ENCODE measurements at regions not wholly inside any gene's neighbourhood (a gene's known extent, or its start where the extent isn't known, plus 50 kb on each side); places are given as distances from the start of the nearest gene placed in this dataset.

- TF ChIP-seq PATZ1 (CRISPR knock-in tag; IDR thresholded peaks at IDR 0.05; ENCODE audit: borderline replicate concordance): no peak
Measured at GRCh38 chr3:63150880-63151279, 127.2 kb upstream of the SYNPR start (continued).

GRCh38 chr3:63151897-63152296 lies 126.2 kb upstream of the SYNPR start:
- ATAC-seq: no peak
- TF ChIP-seq SNAI2 (CRISPR knock-in tag; IDR thresholded peaks at IDR 0.05) (no peak), ZC3H10 (CRISPR knock-in tag; IDR thresholded peaks at IDR 0.05) (no peak), PATZ1 (CRISPR knock-in tag; IDR thresholded peaks at IDR 0.05; ENCODE audit: borderline replicate concordance) (no peak), ZNF8 (CRISPR knock-in tag; IDR thresholded peaks at IDR 0.05) (no peak), CSDC2 (CRISPR knock-in tag; IDR thresholded peaks at IDR 0.05) (no peak), ZFP3 (CRISPR knock-in tag; IDR thresholded peaks at IDR 0.05) (no peak)

- TF ChIP-seq ZFP30 (CRISPR knock-in tag; IDR thresholded peaks at IDR 0.05): no peak
- no peak for TF ChIP-seq OSR1 (CRISPR knock-in tag; IDR thresholded peaks at IDR 0.05)
- TF ChIP-seq ESRRG (CRISPR knock-in tag; IDR thresholded peaks at IDR 0.05): no peak
- no peak for TF ChIP-seq ZNF565 (CRISPR knock-in tag; conservative IDR thresholded peaks at IDR 0.05; ENCODE audit: low read depth)
- TF ChIP-seq ZC3H10 (CRISPR knock-in tag; IDR thresholded peaks at IDR 0.05): no peak
Measured at GRCh38 chr3:63159764-63160163, 118.3 kb upstream of the SYNPR start.

GRCh38 chr3:63167113-63167512 lies 111.0 kb upstream of the SYNPR start:
- ATAC-seq: no peak
- no peak for TF ChIP-seq ZNF565 (CRISPR knock-in tag; conservative IDR thresholded peaks at IDR 0.05; ENCODE audit: low read depth)
- TF ChIP-seq ESRRG (CRISPR knock-in tag; IDR thresholded peaks at IDR 0.05): no peak
- TF ChIP-seq OSR1 (CRISPR knock-in tag; IDR thresholded peaks at IDR 0.05): no peak
- TF ChIP-seq ISL1 (CRISPR knock-in tag; IDR thresholded peaks at IDR 0.05): no peak
- no peak for TF ChIP-seq POU6F1 (CRISPR knock-in tag; IDR thresholded peaks at IDR 0.05; ENCODE audit: borderline replicate concordance, low read depth)
- TF ChIP-seq BACH2 (CRISPR knock-in tag; IDR thresholded peaks at IDR 0.05; ENCODE audit: borderline replicate concordance): no peak
- TF ChIP-seq TOX (CRISPR knock-in tag; IDR thresholded peaks at IDR 0.05; ENCODE audit: borderline replicate concordance): no peak
- no peak for TF ChIP-seq SNAI2 (CRISPR knock-in tag; IDR thresholded peaks at IDR 0.05)
- TF ChIP-seq ARNTL (CRISPR knock-in tag; IDR thresholded peaks at IDR 0.05; ENCODE audit: borderline replicate concordance, low read depth): no peak
- no peak for TF ChIP-seq PPARA (CRISPR knock-in tag; IDR thresholded peaks at IDR 0.05; ENCODE audit: borderline replicate concordance)
- TF ChIP-seq ZFP3 (CRISPR knock-in tag; IDR thresholded peaks at IDR 0.05): no peak
- no peak for TF ChIP-seq PATZ1 (CRISPR knock-in tag; IDR thresholded peaks at IDR 0.05; ENCODE audit: borderline replicate concordance)
- TF ChIP-seq CSDC2 (CRISPR knock-in tag; IDR thresholded peaks at IDR 0.05): no peak
- no peak for TF ChIP-seq ZNF8 (CRISPR knock-in tag; IDR thresholded peaks at IDR 0.05)
- no peak for TF ChIP-seq CREB5 (CRISPR knock-in tag; IDR thresholded peaks at IDR 0.05; ENCODE audit: low read depth)
- TF ChIP-seq RARB (CRISPR knock-in tag; IDR thresholded peaks at IDR 0.05): no peak
- TF ChIP-seq ZNF70 (CRISPR knock-in tag; IDR thresholded peaks at IDR 0.05): no peak
- no peak for TF ChIP-seq CSRNP3 (CRISPR knock-in tag; IDR thresholded peaks at IDR 0.05)
- no peak for TF ChIP-seq ZFP30 (CRISPR knock-in tag; IDR thresholded peaks at IDR 0.05)
- TF ChIP-seq GLIS3 (CRISPR knock-in tag; IDR thresholded peaks at IDR 0.05): no peak

More at GRCh38 chr3:63159764-63160163, 118.3 kb upstream of the SYNPR start:
- ATAC-seq: no peak
